AG09319 (cell line): ENCODE measurements at regions not wholly inside any gene's neighbourhood (a gene's known extent, or its start where the extent isn't known, plus 50 kb on each side); places are given as distances from the start of the nearest gene placed in this dataset.

Experiments
- DNase-seq: peaks from one replicate; pipeline ENCODE4 v3.0.0-alpha.2; 2010; ENCODE audit warnings: low read depth; ENCODE audit errors: extremely low read depth
- CTCF ChIP-seq: IDR thresholded peaks from 2 replicates; pipeline ENCODE4 v1.5.1; 2011; ENCODE audit warnings: low read depth, mild to moderate bottlenecking, inconsistent platforms, low read length, moderate library complexity

DNA sequence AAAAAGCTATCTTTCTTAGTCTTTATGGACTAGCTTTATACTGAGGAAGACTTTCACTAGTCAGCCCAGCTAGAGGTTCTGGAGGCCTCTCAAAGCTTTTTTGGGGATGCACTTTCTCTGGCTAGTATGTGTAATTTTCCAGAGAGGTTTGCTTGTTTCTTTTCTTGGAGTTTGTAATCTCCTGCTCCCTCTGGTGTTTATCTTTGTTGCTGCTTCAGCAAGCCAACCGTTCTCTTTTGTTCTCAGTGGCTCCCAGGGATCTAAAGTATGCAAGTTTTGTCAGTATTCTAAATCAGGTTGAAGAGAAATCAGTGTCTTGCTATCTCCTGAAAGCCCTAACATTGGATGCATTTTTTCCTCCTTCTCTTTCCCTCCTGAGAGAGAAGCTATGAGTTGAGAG, 121.1 kb upstream of the MYO16 start:
- peak; percentile 39 for TF ChIP-seq CTCF
- no peak for DNase-seq

- no peak for TF ChIP-seq CTCF
- no peak for DNase-seq
Measured at GRCh38 chr13:108525827-108526226, 103.6 kb upstream of the MYO16 start.

DNA sequence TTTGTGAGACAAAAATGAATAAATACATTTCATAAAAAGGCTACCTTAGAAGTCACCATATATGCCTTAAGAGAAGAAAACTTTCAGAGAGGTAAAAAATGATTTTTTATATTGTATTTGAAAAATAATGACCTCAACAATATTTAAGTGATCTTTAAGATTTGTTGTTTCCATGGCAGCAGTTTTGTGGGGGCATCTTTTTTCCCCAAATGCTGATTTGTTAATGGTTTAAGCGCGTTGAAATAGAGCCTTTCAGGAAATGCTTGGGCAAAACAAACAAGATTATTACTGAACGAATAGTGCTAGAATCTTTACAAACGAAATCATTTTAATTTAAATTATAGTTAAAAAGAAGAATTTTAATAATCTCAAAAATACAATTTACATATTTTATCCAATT, 103.1 kb upstream of the MYO16 start:
- TF ChIP-seq CTCF, result no peak
- DNase-seq, result no peak

DNA sequence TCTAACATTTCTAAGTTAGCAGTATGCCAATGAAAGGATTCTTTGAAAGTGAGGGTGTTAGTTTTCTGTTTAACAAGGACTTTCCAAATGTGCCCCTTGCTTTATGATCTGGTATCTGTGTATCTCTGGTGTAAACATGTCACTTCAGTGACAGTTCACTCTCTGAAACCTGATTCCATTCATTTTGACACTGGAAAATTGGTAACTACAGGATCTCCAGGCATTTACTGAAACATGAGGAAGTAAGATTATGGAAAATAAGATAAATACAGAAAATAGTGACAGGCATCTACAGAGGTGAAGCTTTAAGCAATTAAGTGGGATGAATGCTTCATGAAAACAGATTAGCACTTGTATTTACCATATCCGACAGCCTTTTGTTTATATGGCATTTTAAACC, 101.6 kb upstream of the MYO16 start:
- DNase-seq, result no peak
- no peak for TF ChIP-seq CTCF

GRCh38 chr13:108528303-108528702, 101.1 kb upstream of the MYO16 start:
- no peak for TF ChIP-seq CTCF
- no peak for DNase-seq

DNA sequence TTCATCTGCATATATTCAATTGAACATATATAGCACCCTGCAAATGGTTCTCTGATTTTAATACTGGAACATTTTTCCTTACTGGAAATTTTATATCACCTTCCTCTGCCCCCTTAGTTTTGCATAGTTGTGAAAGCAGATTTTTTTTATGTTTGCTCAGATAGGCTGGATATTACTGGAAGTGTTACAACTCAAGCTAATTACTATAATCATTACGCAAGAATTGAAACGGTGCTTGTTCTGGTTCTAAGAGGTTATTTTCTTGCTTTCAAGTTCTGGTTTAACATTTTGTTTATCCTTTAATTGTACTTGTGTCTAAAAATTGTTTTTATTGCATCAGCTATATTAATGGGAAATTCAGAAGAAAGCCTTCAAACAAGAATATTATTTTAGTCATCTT, 95.6 kb upstream of the MYO16 start:
- no peak for DNase-seq
- no peak for TF ChIP-seq CTCF

- TF ChIP-seq CTCF, result no peak
- DNase-seq, result no peak
Measured at GRCh38 chr13:108534728-108535127, 94.7 kb upstream of the MYO16 start.
